NCI-H460 (cell line): ENCODE measurements at regions not wholly inside any gene's neighbourhood (a gene's known extent, or its start where the extent isn't known, plus 50 kb on each side); places are given as distances from the start of the nearest gene placed in this dataset.

Source experiments
- DNase-seq: peaks from one replicate; pipeline ENCODE4 v3.0.0-alpha.2; 2016; ENCODE audit warnings: low read depth; ENCODE audit errors: extremely low read depth
- small RNA-seq, 2 experiments: library from RNA; depleted of rRNA; stranded (forward); fragments of <200 nt; gene quantifications; one replicate each; pipeline ENCODE3, GENCODE V24; 2014

GRCh38 chr18:44597797-44598196, 82.9 kb upstream of the SETBP1 start:
- DNase-seq = no peak

- DNase-seq = no peak
Measured at GRCh38 chr18:44598514-44598913, 82.2 kb upstream of the SETBP1 start.

- DNase-seq = no peak
Measured at GRCh38 chr18:44599412-44599811, 81.3 kb upstream of the SETBP1 start.

- DNase-seq = no peak
Measured at GRCh38 chr18:44601447-44601846, 79.2 kb upstream of the SETBP1 start.

GRCh38 chr18:44602380-44602779, 78.3 kb upstream of the SETBP1 start:
- DNase-seq = no peak

- no peak for DNase-seq
Measured at GRCh38 chr18:44602845-44603244, 77.8 kb upstream of the SETBP1 start.

- no peak for DNase-seq
Measured at GRCh38 chr18:44609181-44609941, 71.3 kb upstream of the SETBP1 start.

- no peak for DNase-seq
Measured at GRCh38 chr18:44620812-44621211, 59.9 kb upstream of the SETBP1 start.

GRCh38 chr18:44624052-44624451, 56.6 kb upstream of the SETBP1 start:
- DNase-seq = no peak

- no peak for DNase-seq
Measured at GRCh38 chr18:44625386-44625785, 55.3 kb upstream of the SETBP1 start.

GRCh38 chr18:44626236-44626635, 54.5 kb upstream of the SETBP1 start:
- no peak for DNase-seq

- DNase-seq = no peak
Measured at GRCh38 chr18:44626807-44627206, 53.9 kb upstream of the SETBP1 start.

GRCh38 chr18:44627280-44627679, 53.4 kb upstream of the SETBP1 start:
- DNase-seq = peak; percentile 44

- no peak for DNase-seq
Measured at GRCh38 chr18:44629406-44629805, 51.3 kb upstream of the SETBP1 start.

- DNase-seq = no peak
Measured at GRCh38 chr18:44630118-44630517, 50.6 kb upstream of the SETBP1 start.

Small RNA genes in the stretch of these regions (small RNA-seq; reads per million reads assigned to genes)
- 0 reads per million in 2 experiments for gene RNA5SP455
